ENCODE measurements at regions not wholly inside any gene's neighbourhood (a gene's known extent, or its start where the extent isn't known, plus 50 kb on each side); places are given as distances from the start of the nearest gene placed in this dataset.

DNA sequence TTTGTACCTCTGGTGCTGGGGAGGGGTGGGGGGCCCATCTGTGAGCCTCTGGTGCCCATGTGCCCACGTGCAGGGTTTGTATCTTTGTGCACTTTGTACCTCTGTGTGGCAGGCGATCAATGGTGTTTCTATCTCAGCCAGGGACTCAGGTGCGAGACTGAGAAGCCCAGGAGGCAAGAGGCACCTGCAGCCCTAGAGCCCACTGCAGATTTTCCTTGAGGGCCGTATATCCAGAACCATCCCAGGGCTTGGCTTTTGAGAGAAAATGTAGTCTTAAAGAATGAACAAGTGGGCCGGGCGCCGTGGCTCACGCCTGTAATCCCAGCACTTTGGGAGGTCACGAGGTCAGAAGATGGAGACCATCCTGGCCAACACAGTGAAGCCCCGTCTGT, 52.2 kb upstream of the KCNMB1 start:
- no peaks in the 10 kb centered on the region for H3K9me3 ChIP-seq (ENCODE audit: insufficient read depth in 2 of 2, low read depth in 1 of 2, low read length in 1 of 2)
- H3K23me2 ChIP-seq (ENCODE audit: low read depth, low read length), result no peaks in the 10 kb centered on the region
- no peak overlapping the region for H3K23ac ChIP-seq (ENCODE audit: insufficient read length)
- H2BK20ac ChIP-seq (ENCODE audit: low read length), result no peak overlapping the region
- no peak overlapping the region for H3K4me3 ChIP-seq (ENCODE audit: extremely low read depth in 1 of 4, insufficient read depth in 2 of 4, low read depth in 3 of 4, low read length in 4 of 4)
- H2BK15ac ChIP-seq (ENCODE audit: low read length), result no peak overlapping the region
- H3K4me1 ChIP-seq (replicated peaks in 1 of 4; ENCODE audit: control insufficient read depth in 3 of 4, insufficient read depth in 4 of 4, low read length in 3 of 4), result peaks cover 0 to 12% (median 5%) of the 10 kb centered on the region in 4 experiments; a peak in 6 of 7 replicates
- no peak overlapping the region for H2BK12ac ChIP-seq (ENCODE audit: low read depth, low read length)
- H4K5ac ChIP-seq (ENCODE audit: insufficient read length, low read depth, low read length), result no peak overlapping the region
- no peak overlapping the region for H3K4me2 ChIP-seq (ENCODE audit: insufficient read depth in 1 of 2, low read depth in 2 of 2, low read length in 2 of 2)
- H3K18ac ChIP-seq (ENCODE audit: extremely low read depth, low read length), result no peak overlapping the region
- no peak overlapping the region for H2AK5ac ChIP-seq (ENCODE audit: low read depth, low read length)
- no peaks in the 10 kb centered on the region for H4K20me1 ChIP-seq (replicated peaks in 1 of 2; ENCODE audit: control insufficient read depth in 1 of 2, insufficient read depth in 2 of 2, low read length in 2 of 2)
- no peak overlapping the region for H4K91ac ChIP-seq (replicated peaks; ENCODE audit: insufficient read length, low read length)
- no peaks in the 10 kb centered on the region for H3K27me3 ChIP-seq (replicated peaks in 1 of 4; ENCODE audit: control insufficient read depth in 3 of 4, extremely low read depth in 1 of 4, insufficient read depth in 3 of 4, low read length in 3 of 4)
- no peak overlapping the region for H2BK120ac ChIP-seq (replicated peaks; ENCODE audit: low read depth, low read length)
- no peak overlapping the region for H3K9ac ChIP-seq (replicated peaks in 1 of 4; ENCODE audit: extremely low read depth in 1 of 4, low read depth in 3 of 4, low read length in 3 of 4)
- H2BK5ac ChIP-seq (ENCODE audit: low read depth, low read length), result no peak overlapping the region
- H3K27ac ChIP-seq (ENCODE audit: low read depth, low read length), result no peak overlapping the region
- H3K36me3 ChIP-seq (ENCODE audit: control insufficient read depth in 2 of 4, insufficient read depth in 4 of 4, low read length in 3 of 4), result no peaks in the 10 kb centered on the region
- H3K79me2 ChIP-seq (ENCODE audit: control insufficient read depth in 1 of 2, insufficient read depth in 2 of 2, low read length in 2 of 2), result no peaks in the 10 kb centered on the region
- CTCF ChIA-PET (ENCODE audit: partially characterized antibody), result interaction anchor here (1.0 to 2.2 kb wide), 9 partner anchors 9 to 197 kb away, joined by 3 to 5 read pairs (median 3); no protein-coding TSS in a partner anchor
- DNase-seq (ENCODE audit: low read depth in 1 of 2, low spot score in 2 of 2) (no peak), FAIRE-seq (no peak)
- H3K14ac ChIP-seq (ENCODE audit: insufficient read length), result no peak overlapping the region
- no peaks in the 10 kb centered on the region; the same call in 1 of the 2 replicates for H3K79me1 ChIP-seq (ENCODE audit: low read depth, low read length)
- 86% methylated on average over 10 of the region's 10 CpGs; no CpG with 5 or more reads in 1 of the 2 experiments for whole genome bisulfite sequencing, 2 experiments (ENCODE audit: extremely low coverage in 1 of 2, insufficient coverage in 1 of 2, insufficient read length in 1 of 2, insufficient replicate concordance in 2 of 2, low coverage in 1 of 2, low lambda C conversion rate in 2 of 2, missing lambda C conversion rate in 1 of 2)
- H4K8ac ChIP-seq (ENCODE audit: extremely low read depth, insufficient read depth, low read length), result no peak overlapping the region
- no peak overlapping the region for H2AFZ ChIP-seq (ENCODE audit: low read length)
- H3K56ac ChIP-seq (replicated peaks; ENCODE audit: insufficient read length, low read depth, low read length), result no peak overlapping the region
- H3K4ac ChIP-seq (replicated peaks; ENCODE audit: insufficient read length, low read depth, low read length), result no peak overlapping the region
- POLR2A ChIA-PET (ENCODE audit: partially characterized antibody), result no interaction called here
- TF ChIP-seq SP2 (IDR thresholded peaks at IDR 0.05; ENCODE audit: low read length), result no peak

Data from H1 (cell line).